Endodermal cell (in vitro differentiated cells): ENCODE measurements at regions not wholly inside any gene's neighbourhood (a gene's known extent, or its start where the extent isn't known, plus 50 kb on each side); places are given as distances from the start of the nearest gene placed in this dataset.

Experiments used
- DNase-seq: peaks from one replicate; pipeline ENCODE4 v3.0.0-alpha.2; 2017
- H3K27ac ChIP-seq: 2 replicates; pipeline ENCODE4 v1.5.1; 2013; ENCODE audit warnings: mild to moderate bottlenecking, low read depth, low read length, moderate library complexity
- H3K27me3 ChIP-seq: 2 replicates; pipeline ENCODE4 v1.6.1; 2013; ENCODE audit warnings: mild to moderate bottlenecking, low read length, moderate library complexity; ENCODE audit not compliant: insufficient read depth, control insufficient read depth, poor library complexity, severe bottlenecking
- H3K36me3 ChIP-seq: 2 replicates; pipeline ENCODE4 v1.7.0; 2013; ENCODE audit warnings: mild to moderate bottlenecking, low read length, moderate library complexity; ENCODE audit not compliant: control insufficient read depth, insufficient read depth
- H3K4me1 ChIP-seq: one replicate; pipeline ENCODE4 v1.7.0; 2013; ENCODE audit warnings: low read length; ENCODE audit not compliant: control insufficient read depth, insufficient read depth
- H3K4me3 ChIP-seq: 2 replicates; pipeline ENCODE4 v1.5.1; 2013; ENCODE audit warnings: mild to moderate bottlenecking, low read length, moderate library complexity
- H3K9ac ChIP-seq: 2 replicates; pipeline ENCODE4 v1.6.1; 2013; ENCODE audit warnings: mild to moderate bottlenecking, low read length, moderate library complexity; ENCODE audit not compliant: poor library complexity, severe bottlenecking; ENCODE audit errors: extremely low read depth
- H3K9me3 ChIP-seq: 2 replicates; pipeline ENCODE4 v1.6.1; 2013; ENCODE audit warnings: mild to moderate bottlenecking, low read length, moderate library complexity; ENCODE audit not compliant: control insufficient read depth
- H3K27ac Mint-ChIP-seq: 2 replicates; pipeline ENCODE4 v1.8.0; 2020; ENCODE audit warnings: mixed read lengths
- H3K27me3 Mint-ChIP-seq: 2 replicates; pipeline ENCODE4 v1.8.0; 2021; ENCODE audit warnings: mild to moderate bottlenecking, mixed read lengths; ENCODE audit not compliant: insufficient read depth
- H3K36me3 Mint-ChIP-seq: 2 replicates; pipeline ENCODE4 v1.8.0; 2020; ENCODE audit warnings: low read depth, mixed read lengths
- H3K4me1 Mint-ChIP-seq: 2 replicates; pipeline ENCODE4 v1.8.0; 2020; ENCODE audit warnings: mixed read lengths
- H3K4me3 Mint-ChIP-seq: 2 replicates; pipeline ENCODE4 v1.8.0; 2020; ENCODE audit warnings: mild to moderate bottlenecking, moderate library complexity, mixed read lengths
- H3K9me3 Mint-ChIP-seq: 2 replicates; pipeline ENCODE4 v1.8.0; 2020; ENCODE audit warnings: mild to moderate bottlenecking, mixed read lengths
- CTCF ChIP-seq: fragments of 200-600 bp; sonication (generic); conservative IDR thresholded peaks from 2 replicates; pipeline ENCODE4 v1.5.0; 2021; ENCODE audit warnings: antibody characterized with exemption, mild to moderate bottlenecking
- WGBS, 2 experiments: methylation state at CpG; one replicate each; pipeline versions ENCODE4 v1.1.5 to v1.1.7; 2013; ENCODE audit warnings: missing lambda C conversion rate in 2 of 2, mixed read lengths in 1 of 2; ENCODE audit not compliant: insufficient coverage in 1 of 2, insufficient read length in 1 of 2; 5-methylcytosine and 5-hydroxymethylcytosine counted together

- Histone ChIP-seq H3K27ac (peak overlapping the region; percentile 99), H3K27me3 (no peaks in the 10 kb centered on the region), H3K4me3 (peak overlapping the region; percentile 88), H3K36me3 (no peaks in the 10 kb centered on the region), H3K9me3 (no peaks in the 10 kb centered on the region), H3K9ac (peak overlapping the region; percentile 61), H3K4me1 (peaks cover 25% of the 10 kb centered on the region)
- Mint-ChIP-seq H3K4me1 (peaks cover 50% of the 10 kb centered on the region), H3K27me3 (peaks cover 48% of the 10 kb centered on the region), H3K27ac (no peak overlapping the region), H3K36me3 (no peaks in the 10 kb centered on the region), H3K9me3 (no peaks in the 10 kb centered on the region), H3K4me3 (peak overlapping the region; percentile 66)
- no peak for DNase-seq
- WGBS, 2 experiments, result 52 to 71% methylated on average over 6 to 15 of the region's 15 CpGs
- no peak for TF ChIP-seq CTCF
Observed at GRCh38 chr4:153154007-153154975, 50.0 kb upstream of the TRIM2 start.
